ENCODE measurements at regions not wholly inside any gene's neighbourhood (a gene's known extent, or its start where the extent isn't known, plus 50 kb on each side); places are given as distances from the start of the nearest gene placed in this dataset.

DNA sequence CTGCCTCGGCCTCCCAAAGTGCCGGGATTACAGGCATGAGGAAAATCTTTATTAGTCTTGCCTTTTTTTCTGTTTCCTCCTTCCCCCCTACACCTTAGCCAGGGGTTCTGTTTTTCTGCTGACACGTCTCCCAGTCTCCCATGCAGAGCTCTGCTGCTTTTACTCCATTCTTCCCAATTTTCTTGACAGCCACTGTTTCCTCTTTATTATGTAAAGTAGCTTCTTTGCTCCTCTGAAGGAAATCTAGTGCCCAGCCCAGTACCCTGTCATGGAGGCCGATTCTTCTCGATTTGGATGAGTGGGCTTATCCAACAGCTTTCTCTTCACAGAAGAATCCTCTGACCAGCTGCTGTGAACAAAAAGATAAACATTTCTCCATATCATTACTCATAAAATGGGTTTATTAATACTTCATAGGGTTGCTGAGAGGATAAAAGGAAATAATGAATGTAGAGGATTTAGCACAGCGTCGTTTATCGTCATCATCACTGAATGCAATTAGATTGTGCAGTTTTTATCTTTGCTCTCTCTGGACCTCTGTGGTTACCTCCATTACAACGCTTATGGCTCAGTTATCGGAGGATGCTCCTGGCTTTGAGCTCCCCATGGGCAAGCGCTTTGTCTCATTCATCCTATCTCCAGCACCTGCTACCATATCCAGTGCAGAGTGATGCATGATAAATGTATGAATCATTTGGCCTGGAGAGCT is 375.6 kb upstream of the C11orf87 start:
- Histone ChIP-seq H3K4me1 (no peaks in the 10 kb centered on the region; the same call in 1 of the 2 replicates), H3K36me3 (no peaks in the 10 kb centered on the region), H3K9me3 (no peaks in the 10 kb centered on the region), H3K4me3 (ENCODE audit: low read depth, low read length) (no peak overlapping the region), H3K27me3 (no peaks in the 10 kb centered on the region)
- peak; percentile 24 for DNase-seq
- TF ChIP-seq, protein P1, sequence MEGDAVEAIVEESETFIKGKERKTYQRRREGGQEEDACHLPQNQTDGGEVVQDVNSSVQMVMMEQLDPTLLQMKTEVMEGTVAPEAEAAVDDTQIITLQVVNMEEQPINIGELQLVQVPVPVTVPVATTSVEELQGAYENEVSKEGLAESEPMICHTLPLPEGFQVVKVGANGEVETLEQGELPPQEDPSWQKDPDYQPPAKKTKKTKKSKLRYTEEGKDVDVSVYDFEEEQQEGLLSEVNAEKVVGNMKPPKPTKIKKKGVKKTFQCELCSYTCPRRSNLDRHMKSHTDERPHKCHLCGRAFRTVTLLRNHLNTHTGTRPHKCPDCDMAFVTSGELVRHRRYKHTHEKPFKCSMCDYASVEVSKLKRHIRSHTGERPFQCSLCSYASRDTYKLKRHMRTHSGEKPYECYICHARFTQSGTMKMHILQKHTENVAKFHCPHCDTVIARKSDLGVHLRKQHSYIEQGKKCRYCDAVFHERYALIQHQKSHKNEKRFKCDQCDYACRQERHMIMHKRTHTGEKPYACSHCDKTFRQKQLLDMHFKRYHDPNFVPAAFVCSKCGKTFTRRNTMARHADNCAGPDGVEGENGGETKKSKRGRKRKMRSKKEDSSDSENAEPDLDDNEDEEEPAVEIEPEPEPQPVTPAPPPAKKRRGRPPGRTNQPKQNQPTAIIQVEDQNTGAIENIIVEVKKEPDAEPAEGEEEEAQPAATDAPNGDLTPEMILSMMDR (IDR thresholded peaks at IDR 0.05; ENCODE audit: low read depth, low read length), result no peak

GRCh38 chr11:109048098-109048497 is 373.9 kb upstream of the C11orf87 start:
- Histone ChIP-seq H3K27me3 (no peaks in the 10 kb centered on the region), H3K9me3 (no peaks in the 10 kb centered on the region), H3K4me1 (no peaks in the 10 kb centered on the region; the same call in 1 of the 2 replicates), H3K4me3 (ENCODE audit: low read depth, low read length) (no peak overlapping the region), H3K36me3 (no peaks in the 10 kb centered on the region)
- TF ChIP-seq, protein P1 (IDR thresholded peaks at IDR 0.05; ENCODE audit: low read depth, low read length), result no peak
- DNase-seq, result no peak

DNA sequence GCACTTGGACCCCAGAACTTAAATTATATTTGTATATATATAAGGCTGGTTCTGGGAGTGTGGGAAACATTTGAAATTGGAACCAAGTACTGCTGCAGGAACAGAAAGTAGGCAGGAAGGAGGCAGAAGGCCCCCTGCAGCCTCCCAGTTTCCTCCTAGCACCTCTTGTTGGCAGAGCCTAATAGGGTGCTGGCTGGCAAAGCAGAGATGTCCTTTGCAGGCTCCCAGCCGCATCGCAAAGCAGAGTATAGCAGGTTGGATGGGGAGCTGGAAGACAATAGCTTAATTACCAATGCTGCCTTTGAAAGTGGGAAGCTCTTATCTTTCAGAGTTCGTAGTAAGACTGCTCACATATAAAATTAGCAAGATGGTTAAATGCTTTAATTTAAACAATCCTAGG is 370.8 kb upstream of the C11orf87 start:
- no peaks in the 10 kb centered on the region for H3K27me3 ChIP-seq
- H3K9me3 ChIP-seq, result no peaks in the 10 kb centered on the region
- TF ChIP-seq, protein P1 (IDR thresholded peaks at IDR 0.05; ENCODE audit: low read depth, low read length), result no peak
- no peaks in the 10 kb centered on the region for H3K36me3 ChIP-seq
- H3K4me3 ChIP-seq (ENCODE audit: low read depth, low read length), result no peak overlapping the region
- H3K4me1 ChIP-seq, result no peaks in the 10 kb centered on the region; the same call in 1 of the 2 replicates
- DNase-seq, result no peak

- Histone ChIP-seq H3K4me3 (ENCODE audit: low read depth, low read length) (no peak overlapping the region), H3K36me3 (no peaks in the 10 kb centered on the region), H3K9me3 (no peaks in the 10 kb centered on the region), H3K4me1 (no peaks in the 10 kb centered on the region), H3K27me3 (no peaks in the 10 kb centered on the region)
- DNase-seq, result no peak
- TF ChIP-seq, protein P1 (IDR thresholded peaks at IDR 0.05; ENCODE audit: low read depth, low read length), result no peak
Measured at GRCh38 chr11:109059402-109059801, 362.6 kb upstream of the C11orf87 start.

DNA sequence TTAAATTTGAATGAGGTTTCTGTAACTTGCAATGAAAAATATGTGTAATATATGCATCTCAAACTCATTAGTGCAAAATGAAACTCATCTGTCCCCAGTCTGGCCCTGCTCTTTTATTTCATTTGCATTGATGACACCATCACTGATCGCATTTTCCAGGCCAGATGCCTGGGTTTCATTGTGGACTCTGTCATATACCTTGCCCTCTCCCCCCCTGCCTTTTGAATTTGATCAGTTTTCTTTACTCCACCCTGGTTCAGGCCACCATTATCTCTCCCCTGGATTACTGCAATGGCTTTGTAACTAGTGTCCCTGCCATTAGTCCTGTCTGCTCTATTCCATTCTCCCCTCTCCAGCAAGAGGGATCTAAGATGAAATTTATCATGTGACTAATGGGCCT is 360.6 kb upstream of the C11orf87 start:
- H3K27me3 ChIP-seq, result no peaks in the 10 kb centered on the region
- no peaks in the 10 kb centered on the region for H3K4me1 ChIP-seq
- no peaks in the 10 kb centered on the region for H3K36me3 ChIP-seq
- TF ChIP-seq, protein P1 (IDR thresholded peaks at IDR 0.05; ENCODE audit: low read depth, low read length), result no peak
- H3K4me3 ChIP-seq (ENCODE audit: low read depth, low read length), result no peak overlapping the region
- no peak for DNase-seq
- no peaks in the 10 kb centered on the region for H3K9me3 ChIP-seq

GRCh38 chr11:109062445-109062844 is 359.5 kb upstream of the C11orf87 start:
- Histone ChIP-seq H3K36me3 (no peaks in the 10 kb centered on the region), H3K4me1 (no peaks in the 10 kb centered on the region), H3K27me3 (no peaks in the 10 kb centered on the region), H3K4me3 (ENCODE audit: low read depth, low read length) (no peak overlapping the region), H3K9me3 (no peaks in the 10 kb centered on the region)
- TF ChIP-seq, protein P1 (IDR thresholded peaks at IDR 0.05; ENCODE audit: low read depth, low read length), result no peak
- DNase-seq, result no peak

All from BE2C (cell line).